Pancreas (tissue), 10 donors: ENCODE measurements at regions not wholly inside any gene's neighbourhood (a gene's known extent, or its start where the extent isn't known, plus 50 kb on each side); places are given as distances from the start of the nearest gene placed in this dataset.

Experiments used
- ATAC-seq, 4 donors: fragments of 200-7000 bp; cut with Tn5 transposase; one replicate each; pipeline versions ENCODE4 v1.8.0 to v1.9.1; 2020; ENCODE audit warnings: mild to moderate bottlenecking in 4 of 4, moderate library complexity in 4 of 4
- DNase-seq, 6 donors: peaks; one replicate each; pipeline ENCODE4 v3.0.0-alpha.2; 2020
- FAIRE-seq: peaks from 2 replicates; lab custom pipeline; 2012; peaks lifted over from hg19 to GRCh38; lab: Jason Lieb, UNC
- H3K27ac ChIP-seq, 4 donors: fragments of 200-600 bp; sonication (generic); 1 replicate in 3 of 4; 2 replicates in 1 of 4; pipeline versions ENCODE4 v1.5.0 to v1.8.0; 2020
- H3K27me3 ChIP-seq, 4 donors: fragments of 200-600 bp; one replicate each; pipeline ENCODE4 v1.8.0; 2021
- H3K36me3 ChIP-seq, 3 donors: fragments of 200-600 bp; sonication (generic) in 1 of 3; one replicate each; pipeline versions ENCODE4 v1.5.0 to v1.8.0; 2020 to 2021
- H3K4me1 ChIP-seq, 3 donors: fragments of 200-600 bp; one replicate each; pipeline ENCODE4 v1.8.0; 2021
- H3K4me3 ChIP-seq, 4 donors: fragments of 200-600 bp; sonication (generic) in 2 of 4; one replicate each; pipeline versions ENCODE4 v1.5.0 to v1.8.0; 2020 to 2021
- H3K9me3 ChIP-seq, 4 donors: fragments of 200-600 bp; one replicate each; pipeline ENCODE4 v1.8.0; 2021
- CTCF ChIP-seq, 4 donors: fragments of 200-600 bp; sonication (generic) in 3 of 4; IDR thresholded peaks; one replicate each; pipeline versions ENCODE4 v1.5.0 to v1.8.0; 2021; ENCODE audit warnings: antibody characterized with exemption in 4 of 4
- WGBS, 2 donors: extraction: QIAGEN DNeasy Blood & Tissue Kit; methylation state at CpG; one replicate each; pipeline ENCODE4 v1.1.7; 2013; 5-methylcytosine and 5-hydroxymethylcytosine counted together
- intact Hi-C, 3 donors: fragments of 100-400 bp; cut with DNase I; formaldehyde crosslinking; loops; one replicate each; pipeline versions ENCODE4 v1.11.1 to v1.14.2; 2022
- donor health status: healthy with polysubstance abuse.
- donor health status: DM: no; HTN: no; CAD: no; lungs with moderate emphysema.
- donor health status: DM: no; HTN: no; CAD: no.
- donor health status: control.
- donor health status: control.
- donor health status: Bipolar disorder and iron deficiency.
- donor health status: DM: yes; HTN: yes; CAD: no.
- donor health status: DM: no; HTN: no; CAD: no.
- donor health status: DM: no; HTN: no; CAD: no.
- donor health status: DM: yes; HTN: yes; CAD: no.

- no peak for ATAC-seq
- Histone ChIP-seq H3K36me3 (no peaks in the 10 kb centered on the region), H3K9me3 (no peaks in the 10 kb centered on the region), H3K27ac (no peak overlapping the region), H3K4me3 (no peak overlapping the region), H3K27me3 (peaks cover 0 to 7% (median 0%) of the 10 kb centered on the region in 4 donors), H3K4me1 (no peaks in the 10 kb centered on the region)
- WGBS, 2 donors = 93 to 100% methylated on average over 3 of the region's 3 CpGs
- intact Hi-C loops = no loop called here
- DNase-seq = no peak
- no peak for TF ChIP-seq CTCF (IDR thresholded peaks at IDR 0.05)
- no peak for FAIRE-seq
Measured at GRCh38 chr10:128560993-128561392, 434.8 kb upstream of the MKI67 start.

- Histone ChIP-seq H3K36me3 (no peaks in the 10 kb centered on the region), H3K27me3 (peaks cover 0 to 7% (median 0%) of the 10 kb centered on the region in 4 donors), H3K9me3 (no peaks in the 10 kb centered on the region), H3K4me1 (no peaks in the 10 kb centered on the region), H3K4me3 (no peak overlapping the region), H3K27ac (no peak overlapping the region)
- ATAC-seq (no peak), DNase-seq (no peak), FAIRE-seq (no peak)
- TF ChIP-seq CTCF (IDR thresholded peaks at IDR 0.05) = no peak
- intact Hi-C loops = no loop called here
- WGBS, 2 donors = 66 to 70% methylated on average over 5 of the region's 5 CpGs
Measured at GRCh38 chr10:128563387-128563786, 437.2 kb upstream of the MKI67 start.

- ATAC-seq = no peak
- no peak for TF ChIP-seq CTCF (IDR thresholded peaks at IDR 0.05)
- 73 to 87% methylated on average over 6 of the region's 6 CpGs for WGBS, 2 donors
- Histone ChIP-seq H3K36me3 (no peaks in the 10 kb centered on the region), H3K9me3 (no peaks in the 10 kb centered on the region), H3K27ac (no peak overlapping the region), H3K27me3 (peaks cover 0 to 7% (median 0%) of the 10 kb centered on the region in 4 donors), H3K4me1 (no peaks in the 10 kb centered on the region), H3K4me3 (no peak overlapping the region)
- no peak for DNase-seq
- FAIRE-seq = no peak
- intact Hi-C loops = no loop called here
Measured at GRCh38 chr10:128563904-128564303, 437.7 kb upstream of the MKI67 start.

GRCh38 chr10:128566361-128566968 is 440.2 kb upstream of the MKI67 start:
- ATAC-seq (no peak), DNase-seq (no peak), FAIRE-seq (no peak)
- no peak for TF ChIP-seq CTCF (IDR thresholded peaks at IDR 0.05)
- no peaks in the 10 kb centered on the region for H3K4me1 ChIP-seq
- H3K27me3 ChIP-seq = peaks cover 0 to 7% (median 0%) of the 10 kb centered on the region in 4 donors
- no peaks in the 10 kb centered on the region for H3K36me3 ChIP-seq
- intact Hi-C loops = no loop called here
- H3K9me3 ChIP-seq = no peaks in the 10 kb centered on the region
- 64 to 78% methylated on average over 13 of the region's 13 CpGs for WGBS, 2 donors
- H3K27ac ChIP-seq = no peak overlapping the region
- H3K4me3 ChIP-seq = no peak overlapping the region

GRCh38 chr10:128567551-128567950 is 441.3 kb upstream of the MKI67 start:
- no peak for DNase-seq
- peaks cover 0 to 7% (median 0%) of the 10 kb centered on the region in 4 donors for H3K27me3 ChIP-seq
- no peaks in the 10 kb centered on the region for H3K4me1 ChIP-seq
- no peak for FAIRE-seq
- H3K9me3 ChIP-seq = no peaks in the 10 kb centered on the region
- TF ChIP-seq CTCF (IDR thresholded peaks at IDR 0.05) = no peak
- 46 to 54% methylated on average over 8 of the region's 8 CpGs for WGBS, 2 donors
- intact Hi-C loops = no loop called here
- no peak overlapping the region for H3K4me3 ChIP-seq
- H3K27ac ChIP-seq = no peak overlapping the region
- H3K36me3 ChIP-seq = no peaks in the 10 kb centered on the region
- no peak for ATAC-seq
